Activated naive CD8-positive, alpha-beta T cell treated with anti-CD3 and anti-CD28 coated beads, Interleukin-2, amount 50 U/mL, for 24 hours (primary cell): ENCODE measurements at regions not wholly inside any gene's neighbourhood (a gene's known extent, or its start where the extent isn't known, plus 50 kb on each side); places are given as distances from the start of the nearest gene placed in this dataset.

Experiments used
- ATAC-seq: fragments of 150-1000 bp; cut with Tn5 transposase; one replicate; pipeline ENCODE4 v1.10.0; 2021
- DNase-seq: peaks from one replicate; pipeline ENCODE4 v3.0.0; 2021
- H3K27ac Mint-ChIP-seq: one replicate; pipeline ENCODE4 v1.8.0; 2021; ENCODE audit warnings: mild to moderate bottlenecking, mixed read lengths
- H3K27me3 Mint-ChIP-seq: one replicate; pipeline ENCODE4 v1.8.0; 2021; ENCODE audit warnings: mixed read lengths
- H3K36me3 Mint-ChIP-seq: one replicate; pipeline ENCODE4 v1.8.0; 2021; ENCODE audit warnings: low read depth, mixed read lengths
- H3K4me1 Mint-ChIP-seq: one replicate; pipeline ENCODE4 v1.8.0; 2021; ENCODE audit warnings: mixed read lengths
- H3K4me3 Mint-ChIP-seq: one replicate; pipeline ENCODE4 v1.8.0; 2021; ENCODE audit warnings: mild to moderate bottlenecking, moderate library complexity, mixed read lengths
- H3K9me3 Mint-ChIP-seq: one replicate; pipeline ENCODE4 v1.8.0; 2021; ENCODE audit warnings: mixed read lengths

DNA sequence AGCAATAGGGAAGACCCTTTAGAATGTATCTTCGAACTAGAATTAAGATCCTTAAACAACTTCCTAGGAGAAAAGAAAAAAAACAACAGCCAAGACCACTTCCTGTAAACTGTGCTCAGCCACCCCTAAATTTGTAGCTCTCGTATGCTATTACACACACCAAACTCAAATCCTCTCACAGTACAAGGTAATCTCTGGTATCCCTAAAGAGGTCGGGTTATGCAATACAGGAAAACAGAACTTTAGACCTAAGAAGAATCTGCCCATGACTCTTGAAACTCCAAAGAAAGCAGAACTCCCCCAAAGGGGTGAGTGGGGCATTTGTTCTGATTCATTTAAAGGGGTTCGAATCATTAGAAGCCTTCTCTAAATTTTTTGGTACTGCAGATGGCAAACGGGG, 170.9 kb upstream of the CASK start:
- no peak for ATAC-seq
- no peak overlapping the region for H3K4me3 Mint-ChIP-seq

DNA sequence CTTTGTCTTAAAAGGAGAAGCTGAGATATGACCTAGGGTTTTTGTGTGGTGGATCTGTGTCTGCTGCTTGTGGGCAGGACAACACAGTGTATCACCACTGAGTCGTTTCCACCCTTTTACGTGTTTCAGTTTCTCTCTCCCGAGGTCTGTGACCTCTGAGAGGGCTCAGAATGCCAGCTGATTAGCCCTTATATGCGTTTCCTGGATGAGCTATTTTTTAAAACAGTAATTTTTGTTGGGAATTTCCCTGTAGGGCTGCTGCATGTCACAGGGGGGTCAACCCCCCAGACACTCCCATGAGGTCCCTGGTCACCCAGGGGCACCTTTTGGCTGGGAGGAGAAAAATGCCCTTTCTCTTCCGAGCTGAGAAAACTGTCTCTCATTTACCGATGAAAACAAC, 170.4 kb upstream of the CASK start:
- peak; percentile 87 for ATAC-seq
- no peaks in the 10 kb centered on the region for H3K36me3 Mint-ChIP-seq
- no peaks in the 10 kb centered on the region for H3K9me3 Mint-ChIP-seq
- no peaks in the 10 kb centered on the region for H3K27me3 Mint-ChIP-seq
- no peak overlapping the region for H3K4me3 Mint-ChIP-seq
- peaks cover 26% of the 10 kb centered on the region for H3K4me1 Mint-ChIP-seq
- no peak for DNase-seq
- H3K27ac Mint-ChIP-seq: no peak overlapping the region

More for the DNA sequence above, 170.9 kb upstream of the CASK start:
- Mint-ChIP-seq H3K27ac (no peak overlapping the region), H3K27me3 (no peaks in the 10 kb centered on the region), H3K9me3 (no peaks in the 10 kb centered on the region), H3K36me3 (no peaks in the 10 kb centered on the region), H3K4me1 (peaks cover 26% of the 10 kb centered on the region)
- DNase-seq: no peak

DNA sequence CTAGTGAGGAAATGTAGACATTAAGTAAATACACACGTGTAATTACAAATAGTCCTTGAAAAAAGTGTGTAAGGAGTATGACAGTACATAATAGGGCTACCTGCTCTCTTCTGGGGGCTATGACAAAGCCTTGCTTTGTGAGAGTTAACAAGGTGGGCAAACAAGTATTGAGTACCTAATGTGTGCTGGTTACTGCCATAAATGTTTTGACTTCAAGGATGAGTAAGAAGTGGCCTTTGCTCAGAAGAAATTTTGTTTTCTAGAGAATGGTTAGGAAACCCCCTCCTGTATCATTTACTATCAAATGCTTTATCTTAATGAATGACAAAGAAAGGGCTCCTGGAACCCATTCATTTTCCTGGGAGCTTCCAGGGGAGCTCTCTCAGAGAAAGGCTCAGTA, 167.0 kb upstream of the CASK start:
- no peaks in the 10 kb centered on the region for H3K27me3 Mint-ChIP-seq
- peaks cover 26% of the 10 kb centered on the region for H3K4me1 Mint-ChIP-seq
- H3K9me3 Mint-ChIP-seq: no peaks in the 10 kb centered on the region
- H3K4me3 Mint-ChIP-seq: no peak overlapping the region
- ATAC-seq (peak; percentile 77), DNase-seq (no peak)
- peak overlapping the region; percentile 83 for H3K27ac Mint-ChIP-seq
- no peaks in the 10 kb centered on the region for H3K36me3 Mint-ChIP-seq

DNA sequence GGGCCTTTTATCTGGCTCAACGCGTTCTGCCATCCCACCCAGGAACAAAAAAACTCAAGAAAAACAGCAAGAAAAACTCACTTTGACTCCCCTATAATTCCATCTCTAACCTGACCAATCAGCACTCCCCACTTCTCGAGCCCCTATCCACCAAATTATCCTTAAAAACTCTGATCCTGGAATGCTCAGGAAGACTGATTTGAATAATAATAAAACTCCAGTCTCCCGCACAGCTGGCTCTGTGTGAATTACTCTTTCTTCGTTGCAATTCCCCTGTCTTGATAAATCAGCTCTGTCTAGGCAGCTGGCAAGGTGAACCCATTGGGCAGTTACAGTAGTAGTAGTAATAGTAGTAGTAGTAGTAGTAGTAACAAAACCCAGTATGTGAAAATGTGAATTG, 165.7 kb upstream of the CASK start:
- Mint-ChIP-seq H3K27me3 (no peaks in the 10 kb centered on the region), H3K27ac (no peak overlapping the region), H3K36me3 (no peaks in the 10 kb centered on the region), H3K4me3 (no peak overlapping the region), H3K9me3 (no peaks in the 10 kb centered on the region), H3K4me1 (peaks cover 22% of the 10 kb centered on the region)
- no peak for DNase-seq
- no peak for ATAC-seq

DNA sequence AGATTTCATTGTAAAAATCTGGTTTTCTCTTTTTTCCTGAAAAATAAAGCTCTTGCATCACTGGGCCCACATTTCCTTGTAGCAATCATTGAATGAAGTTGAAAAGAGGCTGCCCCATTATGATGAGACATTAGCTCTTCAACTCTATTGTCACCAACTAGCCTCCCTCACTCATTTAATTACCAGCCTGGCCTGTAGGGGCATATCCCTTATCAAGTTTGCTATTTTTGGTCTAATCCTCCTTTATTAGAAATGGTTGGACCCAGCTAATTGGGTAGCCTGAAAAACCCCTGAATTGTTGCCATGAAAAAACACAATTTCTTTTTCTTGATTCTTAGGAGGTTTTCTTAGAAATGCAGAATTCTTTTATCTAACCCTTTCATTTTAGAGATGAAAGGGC, 164.6 kb upstream of the CASK start:
- ATAC-seq: no peak
- no peak overlapping the region for H3K27ac Mint-ChIP-seq

DNA sequence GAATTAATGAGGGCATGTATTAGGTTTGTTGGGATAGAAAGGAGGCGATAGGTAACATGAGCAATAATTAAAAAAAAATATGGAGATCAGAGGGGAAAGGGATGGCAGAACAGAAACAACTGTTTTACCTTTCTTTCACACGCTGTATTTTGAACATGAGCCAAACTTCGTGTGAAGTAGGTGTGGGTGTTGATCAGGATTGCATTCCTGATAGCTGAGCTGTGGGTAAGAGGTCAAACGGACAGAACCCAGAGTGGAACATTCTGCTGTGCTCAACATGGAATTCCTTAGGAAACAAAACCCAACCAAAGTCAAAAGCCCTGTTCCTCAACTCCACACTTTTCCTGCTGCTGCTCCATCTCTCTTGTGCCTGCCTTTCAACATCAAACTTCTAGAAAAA, 162.5 kb upstream of the CASK start:
- DNase-seq (no peak), ATAC-seq (no peak)
- no peak overlapping the region for H3K27ac Mint-ChIP-seq
- H3K27me3 Mint-ChIP-seq: no peaks in the 10 kb centered on the region
- H3K4me1 Mint-ChIP-seq: peaks cover 11% of the 10 kb centered on the region
- no peaks in the 10 kb centered on the region for H3K9me3 Mint-ChIP-seq
- H3K36me3 Mint-ChIP-seq: no peaks in the 10 kb centered on the region
- H3K4me3 Mint-ChIP-seq: no peak overlapping the region

More for the DNA sequence above, 164.6 kb upstream of the CASK start:
- no peaks in the 10 kb centered on the region for H3K9me3 Mint-ChIP-seq
- H3K27me3 Mint-ChIP-seq: no peaks in the 10 kb centered on the region
- no peaks in the 10 kb centered on the region for H3K36me3 Mint-ChIP-seq
- no peak for DNase-seq
- H3K4me3 Mint-ChIP-seq: no peak overlapping the region
- H3K4me1 Mint-ChIP-seq: peaks cover 14% of the 10 kb centered on the region

DNA sequence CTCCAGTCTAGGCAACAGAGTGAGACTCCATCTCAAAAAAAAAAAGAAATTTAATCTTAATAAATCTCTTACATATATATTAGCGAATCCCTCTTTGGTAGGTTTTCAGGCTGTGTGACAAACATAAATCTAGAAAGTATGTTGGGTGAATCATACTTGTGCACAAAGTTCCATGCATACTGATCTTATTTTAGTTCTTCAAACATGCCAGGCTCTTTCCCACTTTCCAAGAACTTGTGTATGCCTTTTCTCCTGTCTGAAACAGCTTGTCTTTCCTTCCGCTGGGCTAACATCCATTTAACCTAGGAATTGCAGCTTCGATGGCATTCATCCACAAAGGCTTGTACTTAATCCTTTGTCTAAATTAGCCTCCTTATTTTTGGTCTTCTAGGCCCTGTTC, 156.6 kb upstream of the CASK start:
- Mint-ChIP-seq H3K27me3 (no peaks in the 10 kb centered on the region), H3K4me3 (no peak overlapping the region), H3K27ac (no peak overlapping the region), H3K9me3 (no peaks in the 10 kb centered on the region), H3K4me1 (peaks cover 5% of the 10 kb centered on the region), H3K36me3 (no peaks in the 10 kb centered on the region)
- ATAC-seq (no peak), DNase-seq (no peak)

DNA sequence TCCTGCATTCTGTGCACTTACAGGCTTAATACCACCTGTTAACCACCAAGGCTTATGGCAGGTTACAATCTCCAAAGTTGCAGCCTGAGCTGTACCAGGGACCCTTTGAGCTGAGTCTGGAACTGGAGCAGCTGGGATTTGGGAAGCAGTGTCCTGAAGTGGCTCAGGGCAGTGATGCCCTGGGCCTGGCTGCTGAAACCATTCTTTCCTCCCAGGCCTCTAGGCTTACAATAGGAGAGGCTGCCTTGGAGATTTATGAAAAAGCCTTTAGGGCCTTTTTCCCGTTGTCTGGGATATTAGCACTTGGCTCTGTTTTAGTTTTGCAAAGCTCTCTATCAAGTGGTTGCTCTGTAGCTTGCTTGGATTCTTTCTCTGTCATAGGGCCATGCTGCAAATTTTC, 154.3 kb upstream of the CASK start:
- ATAC-seq (no peak), DNase-seq (no peak)
- Mint-ChIP-seq H3K4me3 (no peak overlapping the region), H3K27ac (no peak overlapping the region), H3K36me3 (no peaks in the 10 kb centered on the region), H3K9me3 (no peaks in the 10 kb centered on the region), H3K27me3 (no peaks in the 10 kb centered on the region), H3K4me1 (peaks cover 6% of the 10 kb centered on the region)

DNA sequence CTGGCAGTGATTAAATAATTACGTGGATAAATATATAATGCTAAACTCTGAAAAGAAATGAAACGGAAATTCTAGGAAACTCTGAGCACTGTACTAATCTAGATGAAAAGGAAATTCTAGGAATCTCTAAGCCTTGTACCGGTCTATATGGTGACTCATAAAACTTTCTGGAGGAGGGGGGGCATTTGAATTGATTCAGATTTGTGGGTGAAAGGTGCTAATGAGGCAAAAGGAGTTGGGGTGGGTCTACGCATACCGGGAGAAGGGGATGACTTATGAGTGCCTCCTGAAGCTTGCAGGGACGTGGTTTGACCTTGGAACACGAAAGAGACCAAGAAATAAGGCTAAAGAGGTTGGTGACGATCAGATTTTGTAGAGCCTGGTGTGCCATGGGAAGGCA, 151.7 kb upstream of the CASK start:
- ATAC-seq (no peak), DNase-seq (no peak)
- Mint-ChIP-seq H3K9me3 (no peaks in the 10 kb centered on the region), H3K27ac (no peak overlapping the region), H3K27me3 (no peaks in the 10 kb centered on the region), H3K4me3 (no peak overlapping the region), H3K36me3 (no peaks in the 10 kb centered on the region), H3K4me1 (peaks cover 6% of the 10 kb centered on the region)

DNA sequence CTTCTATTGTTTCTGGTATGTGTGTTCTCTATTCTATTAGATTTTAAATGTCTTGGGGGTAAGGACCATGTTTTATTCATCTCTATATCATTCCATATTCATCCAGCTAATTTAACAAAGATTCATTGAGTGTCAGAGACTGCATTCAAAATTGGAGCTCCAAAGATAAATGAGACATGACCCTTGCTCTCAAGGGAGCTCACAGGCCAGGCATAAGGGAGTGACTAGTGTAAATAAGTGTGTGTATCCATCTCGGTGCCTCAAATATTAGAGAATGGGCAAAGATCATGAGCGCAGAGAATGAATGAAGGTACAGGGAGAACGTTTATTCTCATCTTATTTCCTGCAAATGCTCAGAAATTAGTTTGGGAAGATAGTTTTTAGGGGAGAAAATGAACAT, 150.1 kb upstream of the CASK start:
- no peaks in the 10 kb centered on the region for H3K27me3 Mint-ChIP-seq
- peaks cover 6% of the 10 kb centered on the region for H3K4me1 Mint-ChIP-seq
- H3K36me3 Mint-ChIP-seq: no peaks in the 10 kb centered on the region
- DNase-seq (no peak), ATAC-seq (no peak)
- H3K4me3 Mint-ChIP-seq: no peak overlapping the region
- H3K9me3 Mint-ChIP-seq: no peaks in the 10 kb centered on the region
- H3K27ac Mint-ChIP-seq: no peak overlapping the region

DNA sequence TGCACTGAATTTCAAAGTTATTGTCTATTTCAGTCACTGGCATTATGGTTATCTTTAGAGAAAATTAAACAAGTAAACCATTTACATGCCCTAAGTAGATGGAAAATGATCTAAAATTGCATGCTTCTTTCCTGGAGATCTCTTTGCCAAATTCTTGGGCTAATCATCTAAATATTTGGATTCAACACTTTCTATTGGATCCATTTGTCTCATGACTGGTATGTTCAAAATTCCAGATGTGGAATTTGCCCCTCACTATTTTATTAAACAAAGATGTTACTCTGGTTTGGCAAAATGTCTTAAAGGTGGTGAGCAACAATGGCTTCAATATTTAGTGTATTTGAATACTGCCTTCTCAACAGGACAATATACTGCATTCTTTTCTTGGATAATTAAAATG, 147.5 kb upstream of the CASK start:
- Mint-ChIP-seq H3K4me3 (no peak overlapping the region), H3K9me3 (no peaks in the 10 kb centered on the region), H3K4me1 (peaks cover 6% of the 10 kb centered on the region), H3K36me3 (no peaks in the 10 kb centered on the region), H3K27me3 (no peaks in the 10 kb centered on the region), H3K27ac (no peak overlapping the region)
- no peak for DNase-seq
- ATAC-seq: no peak

DNA sequence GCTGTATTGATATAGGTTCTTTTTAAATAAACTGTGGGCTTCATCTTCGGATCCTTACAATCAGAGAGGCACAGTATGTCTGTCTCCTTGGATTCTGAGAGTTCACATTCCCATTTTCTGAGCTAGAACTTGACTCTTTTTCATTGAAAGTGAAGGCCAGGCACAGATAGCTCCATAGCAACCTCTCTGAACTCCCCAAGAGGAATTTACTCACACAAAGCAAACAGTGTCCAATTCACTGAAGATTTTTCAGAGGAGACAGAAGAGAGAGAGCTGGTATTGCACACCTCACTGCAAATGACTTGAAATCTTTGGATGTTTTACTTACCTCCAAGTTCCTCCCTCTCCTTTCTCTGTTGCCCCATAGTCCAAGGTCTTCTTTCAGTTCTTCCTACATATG, 130.9 kb upstream of the CASK start:
- Mint-ChIP-seq H3K9me3 (no peaks in the 10 kb centered on the region), H3K4me3 (no peak overlapping the region), H3K4me1 (no peaks in the 10 kb centered on the region), H3K36me3 (no peaks in the 10 kb centered on the region), H3K27me3 (no peaks in the 10 kb centered on the region), H3K27ac (no peak overlapping the region)
- DNase-seq: no peak
- no peak for ATAC-seq

DNA sequence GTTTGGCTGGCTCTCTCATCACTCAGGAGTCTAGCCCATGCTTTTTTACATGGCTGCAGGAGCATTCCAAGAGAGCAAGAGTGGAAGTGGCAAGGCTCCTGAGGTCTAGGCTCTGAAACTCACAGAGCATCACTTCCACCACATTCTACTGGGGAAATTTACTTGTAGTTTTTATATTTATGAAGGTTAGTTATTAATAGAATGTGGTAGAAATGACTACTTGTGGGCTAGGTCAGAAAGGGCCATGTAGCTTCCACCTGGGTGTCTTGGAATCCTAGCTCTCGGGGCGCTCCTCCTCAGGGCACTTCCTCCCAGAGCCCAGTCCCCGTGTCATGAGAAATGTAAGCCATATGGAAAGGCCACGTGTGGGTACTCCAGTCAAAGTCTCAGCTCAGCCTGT, 127.0 kb upstream of the CASK start:
- ATAC-seq: no peak
- Mint-ChIP-seq H3K36me3 (no peaks in the 10 kb centered on the region), H3K4me3 (no peak overlapping the region), H3K9me3 (no peaks in the 10 kb centered on the region), H3K4me1 (no peaks in the 10 kb centered on the region), H3K27me3 (no peaks in the 10 kb centered on the region), H3K27ac (no peak overlapping the region)
- no peak for DNase-seq

DNA sequence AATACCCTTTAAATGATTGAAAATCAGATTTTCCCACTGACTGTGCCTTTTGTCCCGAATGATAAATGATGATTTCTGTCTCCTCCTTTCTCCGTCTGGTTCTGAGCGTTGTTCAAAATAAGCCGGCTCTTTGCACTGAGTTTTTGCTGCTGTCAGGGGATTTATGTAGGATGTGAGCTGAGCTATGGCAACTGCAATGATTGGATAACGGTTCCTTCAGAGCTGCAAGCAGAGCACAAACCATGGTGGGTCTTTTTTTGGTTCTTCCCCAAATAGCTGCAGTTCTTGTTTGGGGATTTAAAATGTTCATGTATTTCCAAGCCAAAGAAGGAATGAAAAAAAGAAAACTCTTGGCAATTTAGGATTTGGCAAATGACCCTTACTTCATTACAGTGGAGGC, 124.5 kb upstream of the CASK start:
- Mint-ChIP-seq H3K36me3 (no peaks in the 10 kb centered on the region), H3K4me3 (no peak overlapping the region), H3K27me3 (no peaks in the 10 kb centered on the region), H3K4me1 (no peaks in the 10 kb centered on the region), H3K27ac (no peak overlapping the region), H3K9me3 (no peaks in the 10 kb centered on the region)
- no peak for DNase-seq
- ATAC-seq: no peak

DNA sequence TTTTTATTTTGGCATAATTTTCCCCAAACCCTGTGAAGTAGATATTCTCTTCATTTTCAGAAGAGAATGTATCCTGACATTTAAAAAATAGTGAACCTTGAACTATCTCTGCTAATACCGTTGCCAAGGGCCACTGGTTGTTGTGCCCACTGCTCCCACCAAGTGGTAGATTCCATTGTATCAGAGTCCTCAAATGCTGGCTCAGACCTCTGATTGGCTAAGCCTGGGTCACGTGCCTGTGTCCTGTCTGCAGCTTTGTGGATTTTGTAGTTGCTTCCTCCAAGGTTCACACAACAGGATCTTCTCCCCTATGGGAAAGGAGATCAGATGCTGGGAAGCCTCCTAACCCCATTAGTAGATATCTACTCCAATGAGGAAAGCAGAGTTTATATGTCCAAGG, 104.8 kb upstream of the CASK start:
- H3K4me1 Mint-ChIP-seq: no peaks in the 10 kb centered on the region
- ATAC-seq (no peak), DNase-seq (no peak)
- H3K27ac Mint-ChIP-seq: no peak overlapping the region
- H3K27me3 Mint-ChIP-seq: no peaks in the 10 kb centered on the region
- no peaks in the 10 kb centered on the region for H3K9me3 Mint-ChIP-seq
- H3K36me3 Mint-ChIP-seq: no peaks in the 10 kb centered on the region
- no peak overlapping the region for H3K4me3 Mint-ChIP-seq

DNA sequence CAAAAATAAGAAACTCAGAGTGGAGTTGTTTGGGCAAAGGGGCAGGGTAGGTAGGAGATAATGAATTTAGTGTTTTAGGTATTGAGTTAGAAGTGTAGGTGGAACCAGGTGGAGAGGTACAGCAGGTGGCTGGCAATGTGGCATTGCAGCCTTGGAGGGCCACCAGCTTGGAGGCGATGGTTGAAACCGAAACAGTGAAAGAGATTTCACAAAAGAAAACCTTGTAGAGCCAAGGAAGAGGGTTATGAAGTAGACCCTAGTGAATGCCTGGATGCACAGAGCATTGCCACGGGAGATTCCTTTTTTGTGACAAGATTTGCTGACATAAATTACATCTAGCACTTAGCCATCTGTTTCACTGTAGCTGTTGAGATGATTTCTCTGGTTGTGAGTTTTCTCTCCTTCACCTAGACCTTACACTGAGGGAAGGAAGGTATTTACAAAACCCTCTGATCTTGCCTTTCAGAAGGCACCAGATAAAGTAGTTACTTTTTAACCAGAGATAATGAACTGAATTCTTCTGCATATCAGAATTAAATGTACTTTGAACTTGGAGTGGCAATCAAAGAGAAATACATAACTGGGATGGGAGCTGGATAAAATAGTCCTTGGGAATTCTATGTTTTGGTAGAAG, 104.1 kb upstream of the CASK start:
- Mint-ChIP-seq H3K9me3 (no peaks in the 10 kb centered on the region), H3K27me3 (no peaks in the 10 kb centered on the region), H3K36me3 (no peaks in the 10 kb centered on the region), H3K27ac (no peak overlapping the region), H3K4me3 (no peak overlapping the region), H3K4me1 (peaks cover 1% of the 10 kb centered on the region)
- DNase-seq (no peak), ATAC-seq (no peak)
